22Rv1 (cell line): ENCODE measurements at regions not wholly inside any gene's neighbourhood (a gene's known extent, or its start where the extent isn't known, plus 50 kb on each side); places are given as distances from the start of the nearest gene placed in this dataset.

ENCODE experiments used
- CTCF ChIP-seq: fragments of 450-650 bp; IDR thresholded peaks from 2 replicates; pipeline ENCODE4 v1.5.1; 2017; ENCODE audit warnings: mild to moderate bottlenecking
- ZFX ChIP-seq: fragments of 450-650 bp; IDR thresholded peaks from 2 replicates; pipeline ENCODE4 v1.6.1; 2017; ENCODE audit warnings: antibody characterized with exemption, borderline replicate concordance

GRCh38 chr2:150690261-150690660, 202.8 kb upstream of the RND3 start:
- TF ChIP-seq CTCF, result no peak
- no peak for TF ChIP-seq ZFX
